Natural killer cell (primary cell): ENCODE measurements at regions not wholly inside any gene's neighbourhood (a gene's known extent, or its start where the extent isn't known, plus 50 kb on each side); places are given as distances from the start of the nearest gene placed in this dataset.

Experiments
- ATAC-seq, 3 donors: fragments of 150-1000 bp in 2 of 3; fragments of 200-7000 bp in 1 of 3; cut with Tn5 transposase; 1 replicate in 1 of 3; 2 replicates in 2 of 3; pipeline ENCODE4 v1.10.0; 2021; ENCODE audit warnings: mild to moderate bottlenecking in 2 of 3, moderate library complexity in 2 of 3
- DNase-seq, 2 donors: peaks; one replicate each; pipeline versions ENCODE4 v3.0.0 to v3.0.0-alpha.2; 2013 to 2021; ENCODE audit warnings: mixed read lengths in 1 of 2
- H3K27ac ChIP-seq: one replicate; pipeline ENCODE4 v1.5.1; 2013; ENCODE audit warnings: mild to moderate bottlenecking, low read length
- H3K27me3 ChIP-seq: one replicate; pipeline ENCODE4 v1.6.1; 2013; ENCODE audit warnings: low read length; ENCODE audit not compliant: control insufficient read depth, insufficient read depth
- H3K36me3 ChIP-seq: one replicate; pipeline ENCODE4 v1.6.1; 2013; ENCODE audit warnings: low read length; ENCODE audit not compliant: control insufficient read depth, insufficient read depth
- H3K4me1 ChIP-seq: one replicate; pipeline ENCODE4 v1.6.1; 2013; ENCODE audit warnings: low read length; ENCODE audit not compliant: control insufficient read depth, insufficient read depth
- H3K4me3 ChIP-seq: one replicate; pipeline ENCODE4 v1.5.1; 2013; ENCODE audit warnings: low read length
- H3K9me3 ChIP-seq: one replicate; pipeline ENCODE4 v1.6.1; 2013; ENCODE audit warnings: low read length; ENCODE audit not compliant: control insufficient read depth, insufficient read depth
- H3K27ac Mint-ChIP-seq, 2 donors: one replicate each; pipeline ENCODE4 v1.8.0; 2022; ENCODE audit warnings: mild to moderate bottlenecking in 2 of 2, mixed read lengths in 2 of 2, moderate library complexity in 1 of 2
- H3K27me3 Mint-ChIP-seq, 2 donors: one replicate each; pipeline ENCODE4 v1.8.0; 2022; ENCODE audit warnings: low read depth in 2 of 2, mixed read lengths in 2 of 2
- H3K36me3 Mint-ChIP-seq: one replicate; pipeline ENCODE4 v1.8.0; 2022; ENCODE audit warnings: mixed read lengths
- H3K4me1 Mint-ChIP-seq, 2 donors: one replicate each; pipeline ENCODE4 v1.8.0; 2022; ENCODE audit warnings: mixed read lengths in 2 of 2
- H3K4me3 Mint-ChIP-seq: one replicate; pipeline ENCODE4 v1.8.0; 2022; ENCODE audit warnings: mild to moderate bottlenecking, moderate library complexity, mixed read lengths
- H3K9me3 Mint-ChIP-seq, 2 donors: one replicate each; pipeline ENCODE4 v1.8.0; 2022; ENCODE audit warnings: mixed read lengths in 2 of 2
- CTCF ChIP-seq: fragments of 200-600 bp; IDR thresholded peaks from one replicate; pipeline ENCODE4 v1.8.0; 2022; ENCODE audit warnings: antibody characterized with exemption
- WGBS: methylation state at CpG from one replicate; pipeline ENCODE4 v1.1.7; 2013; ENCODE audit warnings: missing lambda C conversion rate; ENCODE audit not compliant: insufficient coverage; 5-methylcytosine and 5-hydroxymethylcytosine counted together
- intact Hi-C: fragments of 100-400 bp; cut with micrococcal nuclease; formaldehyde crosslinking; loops from one replicate; pipeline ENCODE4 v1.14.2; 2022

GRCh38 chr4:100707786-100708185 lies 190.0 kb upstream of the EMCN start:
- DNase-seq = no peak
- 96% methylated on average over 1 of the region's 1 CpG for WGBS
- no peak overlapping the region for H3K27ac ChIP-seq
- no peak overlapping the region for H3K27ac Mint-ChIP-seq
- intact Hi-C loops = no loop called here
- ATAC-seq = no peak
- no peaks in the 10 kb centered on the region for H3K27me3 ChIP-seq
- no peak overlapping the region for H3K4me3 Mint-ChIP-seq
- H3K27me3 Mint-ChIP-seq = peaks cover 0 to 2% of the 10 kb centered on the region in 2 donors
- no peaks in the 10 kb centered on the region for H3K9me3 ChIP-seq
- H3K9me3 Mint-ChIP-seq = no peaks in the 10 kb centered on the region
- no peak overlapping the region for H3K4me3 ChIP-seq
- no peaks in the 10 kb centered on the region for H3K4me1 ChIP-seq
- no peaks in the 10 kb centered on the region for H3K36me3 ChIP-seq
- no peaks in the 10 kb centered on the region for H3K4me1 Mint-ChIP-seq
- no peaks in the 10 kb centered on the region for H3K36me3 Mint-ChIP-seq
- TF ChIP-seq CTCF = no peak

GRCh38 chr4:100696531-100696930 lies 178.7 kb upstream of the EMCN start:
- H3K27ac Mint-ChIP-seq = no peak overlapping the region
- ATAC-seq (no peak), DNase-seq (no peak)
- no peak for TF ChIP-seq CTCF
- peaks cover 0 to 3% of the 10 kb centered on the region in 2 donors for H3K27me3 Mint-ChIP-seq
- intact Hi-C loops = no loop called here
- Histone ChIP-seq H3K9me3 (no peaks in the 10 kb centered on the region), H3K27me3 (no peaks in the 10 kb centered on the region), H3K4me1 (no peaks in the 10 kb centered on the region), H3K27ac (no peak overlapping the region), H3K36me3 (no peaks in the 10 kb centered on the region), H3K4me3 (no peak overlapping the region)
- H3K9me3 Mint-ChIP-seq = no peaks in the 10 kb centered on the region
- no peaks in the 10 kb centered on the region for H3K36me3 Mint-ChIP-seq
- peaks cover 4 to 5% of the 10 kb centered on the region in 2 donors for H3K4me1 Mint-ChIP-seq
- WGBS = 84% methylated on average over 4 of the region's 4 CpGs
- no peak overlapping the region for H3K4me3 Mint-ChIP-seq

GRCh38 chr4:100695871-100696270 lies 178.0 kb upstream of the EMCN start:
- no peak for ATAC-seq
- no peak for TF ChIP-seq CTCF

GRCh38 chr4:100695039-100695654 lies 177.3 kb upstream of the EMCN start:
- peaks cover 0 to 3% of the 10 kb centered on the region in 2 donors for H3K27me3 Mint-ChIP-seq
- H3K4me1 Mint-ChIP-seq = no peaks in the 10 kb centered on the region
- Histone ChIP-seq H3K27ac (no peak overlapping the region), H3K4me3 (no peak overlapping the region), H3K36me3 (no peaks in the 10 kb centered on the region), H3K27me3 (no peaks in the 10 kb centered on the region), H3K4me1 (no peaks in the 10 kb centered on the region), H3K9me3 (no peaks in the 10 kb centered on the region)
- no peak overlapping the region for H3K4me3 Mint-ChIP-seq
- no peak overlapping the region for H3K27ac Mint-ChIP-seq
- no peak for TF ChIP-seq CTCF
- intact Hi-C loops = no loop called here
- H3K36me3 Mint-ChIP-seq = no peaks in the 10 kb centered on the region
- H3K9me3 Mint-ChIP-seq = no peaks in the 10 kb centered on the region
- 45% methylated on average over 3 of the region's 3 CpGs for WGBS
- ATAC-seq (no peak), DNase-seq (no peak)

More at GRCh38 chr4:100695871-100696270, 178.0 kb upstream of the EMCN start:
- Histone ChIP-seq H3K27me3 (no peaks in the 10 kb centered on the region), H3K36me3 (no peaks in the 10 kb centered on the region), H3K4me1 (no peaks in the 10 kb centered on the region), H3K27ac (no peak overlapping the region), H3K4me3 (no peak overlapping the region), H3K9me3 (no peaks in the 10 kb centered on the region)
- Mint-ChIP-seq H3K27ac (no peak overlapping the region), H3K9me3 (no peaks in the 10 kb centered on the region), H3K36me3 (no peaks in the 10 kb centered on the region), H3K4me1 (no peaks in the 10 kb centered on the region), H3K27me3 (peaks cover 0 to 3% of the 10 kb centered on the region in 2 donors), H3K4me3 (no peak overlapping the region)
- 88% methylated on average over 1 of the region's 1 CpG for WGBS
- DNase-seq = no peak
- intact Hi-C loops = no loop called here
